GM21717 (cell line): ENCODE measurements at regions not wholly inside any gene's neighbourhood (a gene's known extent, or its start where the extent isn't known, plus 50 kb on each side); places are given as distances from the start of the nearest gene placed in this dataset.
"Not testable (repeated sequence)": the region's sequence is repeated elsewhere in the genome, so short reads cannot be mapped to it uniquely, and the experiment has no call there.

Experiments used
- ATAC-seq: cut with Tn5 transposase; IDR thresholded peaks from one replicate; pipeline ENCODE4 v1.9.1; 2021; ENCODE audit warnings: mild to moderate bottlenecking, moderate library complexity; ENCODE audit not compliant: unreplicated experiment

- ATAC-seq, result no peak
Measured at GRCh38 chr2:185374878-185375277, 363.7 kb upstream of the FSIP2 start.

DNA sequence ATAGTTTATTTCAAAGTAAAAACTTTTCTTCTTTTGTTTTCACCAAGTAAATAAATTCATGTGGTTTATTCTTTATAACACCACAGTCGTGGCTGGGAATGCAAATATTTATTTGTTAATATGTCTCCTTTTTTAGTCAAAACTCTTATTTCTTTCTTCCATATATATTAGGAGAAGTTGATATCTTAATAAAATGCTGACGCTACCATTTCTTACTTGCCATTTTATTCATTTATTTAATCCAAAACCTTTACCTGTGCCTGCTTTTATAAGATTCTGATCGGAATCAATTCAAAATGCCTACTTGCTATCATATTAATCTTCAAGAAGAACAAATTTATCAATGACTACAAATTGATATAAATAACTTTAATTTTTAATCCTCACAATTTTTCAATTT, 362.9 kb upstream of the FSIP2 start:
- ATAC-seq, result no peak

GRCh38 chr2:185381631-185382030, 357.0 kb upstream of the FSIP2 start:
- no peak for ATAC-seq

DNA sequence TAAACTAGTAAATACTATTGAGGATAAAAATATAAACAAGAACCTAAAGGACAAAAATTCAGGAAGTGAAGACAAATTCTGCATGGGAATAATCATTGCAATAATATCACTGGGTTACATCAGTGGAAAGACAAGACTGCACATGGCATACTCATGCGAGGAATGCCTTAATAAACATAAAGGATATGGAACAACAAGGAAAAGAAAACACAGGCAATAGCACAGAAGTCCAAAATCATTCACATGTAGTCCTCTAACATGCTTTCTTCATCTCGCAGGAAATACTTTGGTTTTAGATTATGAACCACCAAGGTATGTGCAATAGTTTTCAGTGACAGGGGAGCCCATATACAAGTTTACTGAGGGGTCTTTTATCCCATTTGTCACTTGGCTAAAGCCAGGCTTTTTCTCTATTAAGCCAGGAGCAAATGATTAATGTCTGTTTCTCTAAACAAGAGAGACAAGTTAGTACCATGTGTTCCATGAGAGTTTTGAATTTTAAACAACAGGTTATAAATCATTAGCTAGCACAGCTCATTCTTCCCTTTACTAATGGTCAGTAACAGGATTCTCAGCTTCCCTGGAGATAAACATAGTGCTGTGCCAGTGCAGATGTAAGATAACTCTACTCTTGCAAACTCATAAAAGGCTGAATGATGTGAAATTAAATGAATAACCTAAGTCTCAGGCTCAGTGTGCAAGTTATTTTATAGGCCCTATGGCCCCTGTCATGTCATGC, 353.6 kb upstream of the FSIP2 start:
- no peak for ATAC-seq

DNA sequence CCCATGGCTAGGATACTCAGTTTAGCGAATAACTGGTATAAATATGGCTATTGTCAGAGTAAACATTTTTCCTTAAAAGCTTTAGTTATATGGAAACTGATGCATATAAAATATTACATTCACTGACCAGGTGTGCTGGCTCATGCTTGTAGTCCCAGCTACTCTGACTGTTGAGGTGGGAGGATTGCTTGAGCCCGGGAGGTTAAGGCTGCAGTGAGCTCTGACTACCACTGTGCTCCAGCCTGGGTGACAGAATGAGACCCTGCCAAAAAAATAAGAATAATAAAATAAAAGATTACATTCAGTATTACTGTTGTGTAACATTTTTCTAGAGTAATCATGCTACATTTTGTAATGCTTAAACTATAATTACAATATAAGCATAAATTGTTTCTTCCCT, 350.4 kb upstream of the FSIP2 start:
- no peak for ATAC-seq

DNA sequence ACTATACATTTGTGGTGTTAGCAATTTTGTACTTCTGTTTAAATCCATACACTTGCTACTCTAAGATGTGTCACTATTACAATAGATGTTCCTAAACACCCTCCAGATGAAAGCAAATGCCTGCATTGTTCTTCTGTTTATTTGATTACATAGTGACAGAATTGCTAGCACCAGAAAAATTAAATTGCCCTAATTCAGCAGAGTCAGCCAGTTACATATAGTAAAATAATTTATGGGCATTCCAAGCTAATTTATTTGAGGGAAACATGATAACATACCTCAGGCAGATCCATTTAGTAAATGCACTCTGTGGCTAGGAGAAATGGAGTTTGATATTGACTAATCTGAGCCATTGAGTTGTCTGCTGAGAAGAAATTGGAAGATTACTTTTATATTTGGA, 347.1 kb upstream of the FSIP2 start:
- no peak for ATAC-seq

- no peak for ATAC-seq
Measured at GRCh38 chr2:185393091-185393490, 345.5 kb upstream of the FSIP2 start.

DNA sequence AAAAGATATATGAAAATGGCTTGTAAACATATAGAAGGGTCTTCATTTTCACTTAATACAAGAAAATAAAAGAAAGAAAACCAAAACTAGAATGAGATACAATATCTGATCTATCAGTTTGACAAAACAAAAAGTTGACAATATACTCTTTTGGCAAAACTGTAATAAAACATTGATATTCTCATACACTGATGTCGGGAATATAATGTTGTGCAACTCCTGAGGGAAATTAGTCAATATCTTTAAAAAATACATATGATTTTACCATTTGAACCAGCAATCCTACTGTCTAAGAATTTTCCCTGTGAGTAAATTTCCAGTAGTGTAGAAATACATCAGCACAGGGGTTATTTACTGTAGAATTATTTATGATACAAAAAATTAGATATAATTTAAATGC, 336.1 kb upstream of the FSIP2 start:
- no peak for ATAC-seq

GRCh38 chr2:185404578-185404977, 334.0 kb upstream of the FSIP2 start:
- no peak for ATAC-seq

DNA sequence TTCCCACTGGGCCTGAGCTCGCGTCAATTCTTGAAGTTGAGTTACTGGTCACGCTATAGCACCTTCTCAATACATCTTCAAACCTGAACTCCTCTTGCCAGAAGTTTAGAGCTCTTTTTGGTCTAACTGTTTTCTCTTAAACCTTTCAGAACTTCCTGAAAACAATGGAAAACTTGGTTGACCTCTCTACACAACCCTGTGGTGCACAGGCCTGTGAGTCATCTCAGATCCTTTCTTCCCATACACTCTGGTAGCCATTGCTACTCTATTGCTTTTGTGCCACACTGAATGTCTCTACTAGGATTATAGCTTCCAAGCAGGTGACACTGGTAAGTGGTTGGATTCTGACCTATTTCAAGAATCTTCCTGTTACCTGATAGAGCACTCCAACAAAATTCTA, 321.5 kb upstream of the FSIP2 start:
- ATAC-seq, result no peak

DNA sequence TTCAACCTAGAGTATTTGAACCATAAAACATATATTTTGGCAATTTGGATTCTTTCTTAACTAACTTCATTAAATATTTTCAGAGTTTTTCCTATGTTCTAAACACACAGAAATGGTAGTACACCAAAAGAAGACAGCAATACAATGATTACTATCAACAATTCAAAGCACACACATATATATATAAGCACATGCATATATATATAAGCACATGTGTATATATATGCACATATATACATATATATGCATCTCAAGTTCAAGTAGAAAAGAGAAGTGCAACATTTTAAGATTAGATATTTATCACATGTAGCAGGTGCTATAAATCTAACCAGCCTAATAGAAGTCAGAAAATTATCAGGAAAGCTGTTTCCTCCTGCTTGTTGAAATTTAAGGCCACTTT, 320.9 kb upstream of the FSIP2 start:
- no peak for ATAC-seq

GRCh38 chr2:185424958-185425629, 313.5 kb upstream of the FSIP2 start:
- ATAC-seq, result not testable (repeated sequence)

DNA sequence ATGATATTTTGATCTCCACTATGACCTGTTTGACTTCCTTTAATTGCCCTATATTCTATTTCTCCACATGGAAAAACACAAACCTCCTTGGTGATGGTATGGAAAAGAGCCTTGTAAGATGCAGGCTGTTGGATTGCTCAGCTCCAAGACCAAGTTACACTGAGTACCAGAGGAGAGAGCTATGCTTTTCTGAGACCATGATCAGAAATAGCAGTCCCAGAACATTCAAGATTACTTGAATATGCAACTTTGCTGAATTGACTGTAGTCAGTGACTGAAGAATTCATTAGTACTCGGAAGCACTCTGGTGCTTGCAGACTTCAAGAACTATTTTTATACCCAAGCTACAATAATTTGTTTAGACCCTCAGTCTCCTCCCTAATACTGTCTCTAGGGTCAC, 310.6 kb upstream of the FSIP2 start:
- no peak for ATAC-seq

- ATAC-seq, result no peak
Measured at GRCh38 chr2:185433824-185434223, 304.8 kb upstream of the FSIP2 start.

DNA sequence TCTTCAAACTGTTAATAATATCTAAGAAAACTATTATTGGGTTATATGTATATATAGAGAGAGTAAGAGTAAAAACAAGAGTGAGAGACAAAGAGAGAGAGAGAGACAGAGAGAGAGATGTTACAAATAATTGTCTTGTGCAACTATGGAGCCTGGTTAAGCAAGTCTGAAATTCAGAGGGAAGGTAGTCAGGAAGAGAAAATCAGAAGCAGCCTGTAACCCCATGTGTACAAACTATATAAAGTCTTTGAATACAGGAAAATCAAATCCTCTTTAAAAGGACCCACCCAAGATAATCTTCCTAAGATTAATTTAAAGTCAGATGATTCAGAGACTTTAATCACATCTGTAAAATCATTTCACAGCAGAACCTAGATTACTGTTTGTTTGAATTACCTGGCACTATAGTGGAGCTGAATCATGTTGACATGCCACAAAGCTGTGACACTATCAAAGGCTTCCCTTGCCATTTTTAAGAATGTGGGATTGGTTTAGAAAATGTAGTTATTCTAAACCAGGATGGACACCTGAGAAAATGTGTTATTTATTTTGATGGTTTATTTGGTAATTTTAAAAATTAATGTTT, 301.7 kb upstream of the FSIP2 start:
- no peak for ATAC-seq

- ATAC-seq, result no peak
Measured at GRCh38 chr2:185441486-185442005, 297.1 kb upstream of the FSIP2 start.

DNA sequence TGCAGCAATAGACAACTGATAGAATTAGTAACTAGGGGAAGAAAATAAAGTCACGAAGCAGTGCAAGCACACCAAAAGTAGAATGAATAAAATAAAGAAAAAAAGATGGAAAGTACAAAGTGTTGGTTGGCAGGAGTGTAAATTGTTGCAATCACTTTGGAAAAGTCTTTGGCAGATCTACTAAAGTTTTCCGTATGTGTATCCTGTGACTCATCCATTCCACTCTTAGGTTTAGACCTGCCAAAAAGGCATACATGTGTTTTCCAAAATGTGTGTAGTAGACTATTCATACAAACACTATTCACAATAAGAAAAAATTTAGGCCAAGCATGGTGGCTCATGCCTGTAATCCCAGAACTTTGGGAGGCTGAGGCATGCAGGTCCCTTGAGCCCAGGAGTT, 282.1 kb upstream of the FSIP2 start:
- ATAC-seq, result no peak

DNA sequence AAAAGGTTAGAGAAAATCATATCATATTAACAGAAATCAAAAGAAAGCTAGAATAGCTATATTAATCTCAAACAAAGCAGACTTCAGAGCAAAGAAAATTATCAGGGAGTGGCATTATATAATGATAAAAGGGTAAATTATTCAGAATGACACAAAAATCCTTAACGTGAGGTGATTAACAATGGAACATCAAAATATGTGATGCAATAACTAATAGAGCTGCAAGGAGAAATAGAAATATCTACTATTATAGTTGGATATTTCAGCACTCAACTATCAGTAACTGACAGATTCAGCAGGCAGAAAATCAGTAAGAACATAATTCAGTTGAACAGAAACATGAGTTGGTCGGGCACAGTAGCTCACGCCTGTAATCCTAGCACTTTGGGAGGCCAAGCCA, 275.1 kb upstream of the FSIP2 start:
- no peak for ATAC-seq

- no peak for ATAC-seq
Measured at GRCh38 chr2:185466915-185467314, 271.7 kb upstream of the FSIP2 start.

DNA sequence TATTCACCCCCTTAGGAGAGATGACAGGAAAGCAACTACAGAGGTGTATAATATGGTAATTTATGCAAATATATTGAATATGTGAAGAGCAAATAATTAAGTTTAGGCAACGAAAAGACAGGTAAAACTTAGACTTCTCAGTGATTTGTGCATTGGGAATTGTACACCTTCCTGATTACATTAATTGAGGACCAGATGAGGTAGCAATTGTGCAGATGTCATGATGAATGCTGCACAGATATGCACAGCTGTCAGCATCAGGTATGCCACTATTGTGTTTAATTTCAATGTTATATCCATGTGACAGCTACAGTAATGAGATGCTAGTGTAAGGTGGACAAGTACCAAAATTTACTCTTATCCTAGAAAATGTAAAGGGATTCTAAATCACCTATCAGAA, 267.2 kb upstream of the FSIP2 start:
- no peak for ATAC-seq

DNA sequence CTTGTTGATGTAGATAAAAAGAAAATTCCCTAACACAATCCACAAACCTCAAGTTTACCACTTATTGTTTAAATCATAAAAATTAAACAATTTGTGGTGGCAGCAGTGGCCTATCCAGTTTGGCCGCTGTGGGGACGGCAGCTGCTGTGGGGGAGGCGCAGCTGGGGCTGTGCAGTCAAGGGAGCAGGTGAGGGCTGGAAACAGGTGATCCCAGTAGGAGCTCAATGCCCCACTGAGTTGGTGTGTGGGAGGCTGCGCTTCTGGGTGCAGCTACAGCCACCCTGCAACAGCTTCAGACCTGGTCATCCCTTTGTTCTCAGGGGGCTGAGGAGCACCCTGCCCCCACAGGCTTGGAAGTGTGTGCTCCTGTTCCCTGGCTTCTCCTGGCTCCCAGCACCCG, 266.0 kb upstream of the FSIP2 start:
- ATAC-seq, result no peak

- no peak for ATAC-seq
Measured at GRCh38 chr2:185473838-185474237, 264.8 kb upstream of the FSIP2 start.
